PC-3 (cell line): ENCODE measurements at regions not wholly inside any gene's neighbourhood (a gene's known extent, or its start where the extent isn't known, plus 50 kb on each side); places are given as distances from the start of the nearest gene placed in this dataset.

ENCODE experiments used
- CTCF ChIP-seq: fragments of 300-600 bp; sonication (generic); conservative IDR thresholded peaks from 2 replicates; pipeline ENCODE4 v1.5.1; 2017; ENCODE audit warnings: antibody characterized with exemption, low read depth, mild to moderate bottlenecking, low read length
- EZH2 ChIP-seq: fragments of 300-600 bp; sonication (generic); IDR thresholded peaks from one replicate; pipeline ENCODE4 v1.6.1; 2017; ENCODE audit warnings: antibody characterized with exemption, mild to moderate bottlenecking, low read length; ENCODE audit not compliant: unreplicated experiment
- EZH2phosphoT487 ChIP-seq: fragments of 300-600 bp; sonication (generic); IDR thresholded peaks from 2 replicates; pipeline ENCODE4 v1.6.1; 2018; ENCODE audit warnings: mild to moderate bottlenecking, antibody characterized with exemption, low read length, borderline replicate concordance

GRCh38 chr9:26228273-26228672 is 550.0 kb upstream of the TUSC1 start:
- TF ChIP-seq CTCF: no peak
- no peak for TF ChIP-seq EZH2phosphoT487
- TF ChIP-seq EZH2: no peak
